ENCODE measurements at regions not wholly inside any gene's neighbourhood (a gene's known extent, or its start where the extent isn't known, plus 50 kb on each side); places are given as distances from the start of the nearest gene placed in this dataset.

GRCh38 chr11:134765565-134765964 is 353.5 kb upstream of the B3GAT1 start:
- ATAC-seq, result no peak
- 78% methylated on average over 2 of the region's 2 CpGs for WGBS (ENCODE audit: insufficient coverage, low coverage, low lambda C conversion rate, missing lambda C conversion rate)

GRCh38 chr11:134764966-134765365 is 352.9 kb upstream of the B3GAT1 start:
- WGBS (ENCODE audit: insufficient coverage, low coverage, low lambda C conversion rate, missing lambda C conversion rate), result 58% methylated on average over 4 of the region's 4 CpGs
- no peak for DNase-seq
- no peaks in the 10 kb centered on the region for H3K36me3 ChIP-seq
- no peak overlapping the region for H3K4me3 ChIP-seq
- intact Hi-C loops (cut with DNase I), result no loop called here
- no peaks in the 10 kb centered on the region for H3K9me3 ChIP-seq
- H3K27ac ChIP-seq, result no peak overlapping the region
- no peak for ATAC-seq
- no peaks in the 10 kb centered on the region for H3K4me1 ChIP-seq
- no peaks in the 10 kb centered on the region for H3K27me3 ChIP-seq
- TF ChIP-seq CTCF (IDR thresholded peaks at IDR 0.05), result no peak
- no peak for TF ChIP-seq POLR2A (IDR thresholded peaks at IDR 0.05)

More at GRCh38 chr11:134765565-134765964, 353.5 kb upstream of the B3GAT1 start:
- H3K27ac ChIP-seq, result no peak overlapping the region
- H3K4me1 ChIP-seq, result no peaks in the 10 kb centered on the region
- no peaks in the 10 kb centered on the region for H3K27me3 ChIP-seq
- no peak for DNase-seq
- no peak overlapping the region for H3K4me3 ChIP-seq
- intact Hi-C loops (cut with DNase I), result no loop called here
- no peaks in the 10 kb centered on the region for H3K9me3 ChIP-seq
- TF ChIP-seq CTCF (IDR thresholded peaks at IDR 0.05) (no peak), POLR2A (IDR thresholded peaks at IDR 0.05) (no peak)
- H3K36me3 ChIP-seq, result no peaks in the 10 kb centered on the region

- Histone ChIP-seq H3K36me3 (no peaks in the 10 kb centered on the region), H3K27me3 (no peaks in the 10 kb centered on the region), H3K4me3 (no peak overlapping the region), H3K9me3 (no peaks in the 10 kb centered on the region), H3K27ac (no peak overlapping the region), H3K4me1 (no peaks in the 10 kb centered on the region)
- WGBS (ENCODE audit: insufficient coverage, low coverage, low lambda C conversion rate, missing lambda C conversion rate), result 80% methylated on average over 2 of the region's 8 CpGs
- TF ChIP-seq CTCF (IDR thresholded peaks at IDR 0.05), result no peak
- no peak for TF ChIP-seq POLR2A (IDR thresholded peaks at IDR 0.05)
- DNase-seq, result no peak
- ATAC-seq, result no peak
- intact Hi-C loops (cut with DNase I), result no loop called here
Measured at GRCh38 chr11:134764367-134764766, 352.3 kb upstream of the B3GAT1 start.

- Histone ChIP-seq H3K4me3 (peak overlapping the region in 1 of 3 donors; percentile 52), H3K9me3 (no peaks in the 10 kb centered on the region), H3K4me1 (no peaks in the 10 kb centered on the region), H3K27me3 (no peaks in the 10 kb centered on the region), H3K27ac (no peak overlapping the region), H3K36me3 (no peaks in the 10 kb centered on the region)
- intact Hi-C loops (cut with DNase I), result no loop called here
- ATAC-seq (no peak), DNase-seq (no peak)
- WGBS (ENCODE audit: insufficient coverage, low coverage, low lambda C conversion rate, missing lambda C conversion rate), result 96% methylated on average over 7 of the region's 16 CpGs
- TF ChIP-seq POLR2A (IDR thresholded peaks at IDR 0.05), result no peak
- no peak for TF ChIP-seq CTCF (IDR thresholded peaks at IDR 0.05)
Measured at GRCh38 chr11:134763030-134763388, 351.0 kb upstream of the B3GAT1 start.

Measured in right lobe of liver (tissue), 6 donors.